A549 (cell line): ENCODE measurements at regions not wholly inside any gene's neighbourhood (a gene's known extent, or its start where the extent isn't known, plus 50 kb on each side); places are given as distances from the start of the nearest gene placed in this dataset.

Source experiments
- ATAC-seq, 2 experiments: fragments of 200-7000 bp in 1 of 2; fragments of >200 bp in 1 of 2; cut with Nextera tagmentation in 1 of 2; cut with Tn5 transposase in 1 of 2; 3 replicates each; pipeline versions ENCODE4 v1.8.0 to v1.9.1; 2018 to 2020; ENCODE audit warnings: mild to moderate bottlenecking in 1 of 2, moderate library complexity in 1 of 2
- CTCF ChIA-PET: fragments of 300-600 bp; sonication (Branson Sonifier 250); formaldehyde crosslinking; extraction: SDS; loops from one replicate; lab custom pipeline; 2021; ENCODE audit warnings: antibody characterized with exemption, inconsistent platforms; lab: Yijun Ruan, JAX
- POLR2A ChIA-PET: fragments of 350-600 bp; formaldehyde crosslinking; extraction: SDS; loops from one replicate; lab custom pipeline; 2021; ENCODE audit warnings: antibody characterized with exemption, inconsistent platforms; lab: Yijun Ruan, JAX
- DNase-seq, 2 experiments: peaks; one replicate each; pipeline versions ENCODE4 v3.0.0 to v3.0.0-alpha.2; 2011 to 2016; ENCODE audit warnings: low read depth in 1 of 2, low spot score in 1 of 2
- FAIRE-seq: peaks from 2 replicates; lab custom pipeline; 2011; peaks lifted over from hg19 to GRCh38; lab: Jason Lieb, UNC
- H3K27ac ChIP-seq, 2 experiments: fragments of >200 bp; sonication (Bioruptor Twin); formaldehyde crosslinking; 3 replicates each; pipeline ENCODE4 v1.5.1; 2016 to 2017
- H3K4me1 ChIP-seq: fragments of >200 bp; sonication (Bioruptor Twin); formaldehyde crosslinking; 3 replicates; pipeline ENCODE4 v1.6.1; 2016
- H3K4me2 ChIP-seq: fragments of >200 bp; sonication (Bioruptor Twin); formaldehyde crosslinking; 3 replicates; pipeline ENCODE4 v1.6.1; 2016
- H3K4me3 ChIP-seq: fragments of >200 bp; sonication (Bioruptor Twin); formaldehyde crosslinking; 3 replicates; pipeline ENCODE4 v1.5.1; 2016
- H3K9me3 ChIP-seq: fragments of >200 bp; sonication (Bioruptor Twin); formaldehyde crosslinking; 3 replicates; pipeline ENCODE4 v1.6.1; 2016
- CBX2 ChIP-seq: fragments of 200-600 bp; sonication (generic); IDR thresholded peaks from 2 replicates; pipeline ENCODE4 v1.6.1; 2016; ENCODE audit warnings: low read depth, mild to moderate bottlenecking, borderline replicate concordance
- CBX8 ChIP-seq: fragments of 200-600 bp; sonication (generic); IDR thresholded peaks from 2 replicates; pipeline ENCODE4 v1.6.1; 2016
- CHD2 ChIP-seq: fragments of 150-350 bp; IDR thresholded peaks from 2 replicates; pipeline ENCODE4 v1.6.1; 2014; ENCODE audit warnings: low read length; ENCODE audit not compliant: partially characterized antibody
- CHD4 ChIP-seq: fragments of 200-600 bp; sonication (generic); IDR thresholded peaks from 2 replicates; pipeline ENCODE4 v1.6.1; 2016; ENCODE audit warnings: antibody characterized with exemption, mild to moderate bottlenecking, borderline replicate concordance
- E2F6 ChIP-seq: IDR thresholded peaks from 2 replicates; pipeline ENCODE4 v1.6.1; 2012; ENCODE audit warnings: low read depth, borderline replicate concordance
- EHF ChIP-seq: fragments of 250-450 bp; sonication (Bioruptor Pico); IDR thresholded peaks from 2 replicates; pipeline ENCODE4 v1.5.0; 2020; ENCODE audit warnings: mild to moderate bottlenecking
- ELK1 ChIP-seq: fragments of 150-350 bp; IDR thresholded peaks from 2 replicates; pipeline ENCODE4 v1.6.1; 2014; ENCODE audit warnings: low read depth, mild to moderate bottlenecking, low read length
- FOSB ChIP-seq: fragments of 250-450 bp; sonication (Bioruptor Pico); IDR thresholded peaks from 2 replicates; pipeline ENCODE4 v1.5.0; 2020; ENCODE audit warnings: mild to moderate bottlenecking, moderate library complexity
- FOSL2 ChIP-seq, 2 experiments: fragments of 450-650 bp in 1 of 2; fragments of >200 bp in 1 of 2; sonication (Bioruptor Twin) in 1 of 2; formaldehyde crosslinking; IDR thresholded peaks; 2 replicates each; pipeline versions ENCODE4 v1.5.0 to v1.6.1; 2016 to 2020; ENCODE audit warnings: mild to moderate bottlenecking in 1 of 2, moderate library complexity in 1 of 2
- HEYL ChIP-seq: fragments of 250-450 bp; sonication (Bioruptor Pico); IDR thresholded peaks from 2 replicates; pipeline ENCODE4 v1.8.0; 2021; ENCODE audit warnings: mild to moderate bottlenecking, moderate library complexity
- HMGXB4 ChIP-seq: fragments of 250-450 bp; sonication (Bioruptor Pico); IDR thresholded peaks from 2 replicates; pipeline ENCODE4 v1.5.0; 2021; ENCODE audit warnings: mild to moderate bottlenecking, moderate library complexity, borderline replicate concordance
- HOXA7 ChIP-seq: fragments of 250-450 bp; sonication (Bioruptor Pico); IDR thresholded peaks from 2 replicates; pipeline ENCODE4 v1.5.0; 2020; ENCODE audit warnings: mild to moderate bottlenecking, moderate library complexity
- JUN ChIP-seq, 2 experiments: fragments of >200 bp; sonication (Bioruptor Twin); formaldehyde crosslinking; IDR thresholded peaks; 2 replicates in 1 of 2; 3 replicates in 1 of 2; pipeline ENCODE4 v1.6.1; 2016 to 2017
- JUNB ChIP-seq: fragments of >200 bp; sonication (Bioruptor Twin); formaldehyde crosslinking; IDR thresholded peaks from 2 replicates; pipeline ENCODE4 v1.6.1; 2016
- KDM1A ChIP-seq: fragments of 200-600 bp; sonication (generic); IDR thresholded peaks from 2 replicates; pipeline ENCODE4 v1.6.1; 2016; ENCODE audit warnings: low read depth, mild to moderate bottlenecking
- NR3C1 ChIP-seq: fragments of >200 bp; sonication (Bioruptor Twin); formaldehyde crosslinking; IDR thresholded peaks from 3 replicates; pipeline ENCODE4 v1.6.1; 2017
- PBX3 ChIP-seq: IDR thresholded peaks from 2 replicates; pipeline ENCODE4 v1.6.1; 2012
- PHF8 ChIP-seq: fragments of 200-600 bp; sonication (generic); IDR thresholded peaks from 2 replicates; pipeline ENCODE4 v1.6.1; 2016; ENCODE audit warnings: low read depth, mild to moderate bottlenecking, antibody characterized with exemption, moderate library complexity, borderline replicate concordance
- RCOR1 ChIP-seq: fragments of 150-350 bp; IDR thresholded peaks from 2 replicates; pipeline ENCODE4 v1.6.1; 2014; ENCODE audit warnings: antibody characterized with exemption, low read length, low read depth
- REST ChIP-seq: fragments of 200-600 bp; sonication (generic); IDR thresholded peaks from 2 replicates; pipeline ENCODE4 v1.6.1; 2016; ENCODE audit warnings: antibody characterized with exemption, mild to moderate bottlenecking, moderate library complexity
- RFX5 ChIP-seq: fragments of 450-650 bp; IDR thresholded peaks from 2 replicates; pipeline ENCODE4 v1.7.1; 2014; ENCODE audit warnings: antibody characterized with exemption, mild to moderate bottlenecking, moderate library complexity
- TFCP2L1 ChIP-seq: fragments of 250-450 bp; sonication (Bioruptor Pico); IDR thresholded peaks from 2 replicates; pipeline ENCODE4 v1.5.0; 2021; ENCODE audit warnings: mild to moderate bottlenecking
- TP53 ChIP-seq: fragments of 250-450 bp; sonication (Bioruptor Pico); IDR thresholded peaks from 2 replicates; pipeline ENCODE4 v1.5.0; 2021; ENCODE audit warnings: mild to moderate bottlenecking, moderate library complexity
- ZC3H11A ChIP-seq: fragments of 450-650 bp; IDR thresholded peaks from 2 replicates; pipeline ENCODE4 v1.6.1; 2014; ENCODE audit warnings: antibody characterized with exemption, mild to moderate bottlenecking
- ZFP36 ChIP-seq: fragments of 450-650 bp; IDR thresholded peaks from 2 replicates; pipeline ENCODE4 v1.6.1; 2014; ENCODE audit warnings: borderline replicate concordance; ENCODE audit not compliant: partially characterized antibody
- ZNF302 ChIP-seq: fragments of 250-450 bp; sonication (Bioruptor Pico); IDR thresholded peaks from 2 replicates; pipeline ENCODE4 v1.9.0; 2021; ENCODE audit warnings: inconsistent platforms, mild to moderate bottlenecking, moderate library complexity
- ZSCAN20 ChIP-seq: fragments of 250-450 bp; sonication (Bioruptor Pico); IDR thresholded peaks from 2 replicates; pipeline ENCODE4 v1.8.0; 2022; ENCODE audit warnings: mild to moderate bottlenecking, moderate library complexity
- WGBS: methylation state at CpG from one replicate; pipeline ENCODE4 v1.1.6; 2017; ENCODE audit errors: missing lambda C conversion rate; 5-methylcytosine and 5-hydroxymethylcytosine counted together

GRCh38 chr13:53272873-53273272 is 244.3 kb downstream of the OLFM4 start:
- H3K4me2 ChIP-seq, result no peak overlapping the region
- CTCF ChIA-PET, result interaction anchor here (1.0 kb wide), 1 partner anchor 23 kb away, joined by 5 read pairs; no protein-coding TSS in a partner anchor
- no peak for DNase-seq
- TF ChIP-seq TFCP2L1 (no peak), ZSCAN20 (CRISPR knock-in tag) (no peak), JUN (IDR thresholded peaks at IDR 0.05) (no peak), ZNF302 (no peak), NR3C1 (no peak), HMGXB4 (CRISPR knock-in tag) (no peak), E2F6 (no peak), HEYL (CRISPR knock-in tag) (no peak), CHD2 (no peak), CBX8 (no peak), HOXA7 (CRISPR knock-in tag) (no peak), EHF (CRISPR knock-in tag) (no peak), RCOR1 (no peak), RFX5 (no peak), CHD4 (no peak)
- TF ChIP-seq, all 56 proteins: peak for 0
- Histone ChIP-seq H3K4me1 (no peaks in the 10 kb centered on the region), H3K9me3 (no peaks in the 10 kb centered on the region), H3K27ac (no peak overlapping the region), H3K4me3 (no peak overlapping the region)
- 6% methylated on average over 2 of the region's 2 CpGs for WGBS
- no peak for FAIRE-seq
- ATAC-seq, result no peak
- POLR2A ChIA-PET, result no interaction called here

GRCh38 chr13:53276265-53276664 is 247.7 kb downstream of the OLFM4 start:
- 6% methylated on average over 2 of the region's 2 CpGs for WGBS
- no peak for TF ChIP-seq ZC3H11A
- TF ChIP-seq KDM1A, result no peak
- no peak for TF ChIP-seq JUNB
- TF ChIP-seq TP53 (CRISPR knock-in tag), result no peak
- no peak for TF ChIP-seq HOXA7 (CRISPR knock-in tag)
- no peak for TF ChIP-seq CBX2
- TF ChIP-seq FOSB (CRISPR knock-in tag), result no peak
- TF ChIP-seq RFX5, result no peak
- TF ChIP-seq FOSL2 (IDR thresholded peaks at IDR 0.05), result no peak
- no peak for TF ChIP-seq FOSL2 (CRISPR knock-in tag; IDR thresholded peaks at IDR 0.05)
- no peak for TF ChIP-seq PHF8
- TF ChIP-seq RCOR1, result no peak
- TF ChIP-seq CHD4, result no peak
- TF ChIP-seq PBX3, result no peak
- TF ChIP-seq ZFP36, result no peak
- TF ChIP-seq CBX8, result no peak
- no peak for TF ChIP-seq REST
- TF ChIP-seq ELK1, result no peak

More at GRCh38 chr13:53276265-53276664, 247.7 kb downstream of the OLFM4 start:
- Histone ChIP-seq H3K4me2 (no peak overlapping the region), H3K4me1 (no peaks in the 10 kb centered on the region), H3K27ac (no peak overlapping the region), H3K9me3 (no peaks in the 10 kb centered on the region), H3K4me3 (no peak overlapping the region)
- ATAC-seq (no peak), DNase-seq (no peak), FAIRE-seq (no peak)
- ChIA-PET POLR2A (no interaction called here), CTCF (no interaction called here)
